Stimulated activated effector memory CD8-positive, alpha-beta T cell treated with anti-CD3 and anti-CD28 coated beads, Interleukin-12 subunit alpha, Interleukin-12 subunit beta, amount 100 ng/mL, for 72 hours (primary cell): ENCODE measurements at regions not wholly inside any gene's neighbourhood (a gene's known extent, or its start where the extent isn't known, plus 50 kb on each side); places are given as distances from the start of the nearest gene placed in this dataset.
"Not testable (repeated sequence)": the region's sequence is repeated elsewhere in the genome, so short reads cannot be mapped to it uniquely, and the experiment has no call there.

Experiments
- ATAC-seq: fragments of 150-1000 bp; cut with Tn5 transposase; 2 replicates; pipeline ENCODE4 v1.10.0; 2021
- DNase-seq, 2 donors: peaks; one replicate each; pipeline ENCODE4 v3.0.0; 2021 to 2022; ENCODE audit warnings: low spot score in 2 of 2
- H3K27ac Mint-ChIP-seq: one replicate; pipeline ENCODE4 v1.8.0; 2022; ENCODE audit warnings: mild to moderate bottlenecking, mixed read lengths
- H3K36me3 Mint-ChIP-seq: one replicate; pipeline ENCODE4 v1.8.0; 2022; ENCODE audit warnings: mild to moderate bottlenecking, mixed read lengths
- H3K4me1 Mint-ChIP-seq: one replicate; pipeline ENCODE4 v1.8.0; 2022; ENCODE audit warnings: mixed read lengths
- H3K4me3 Mint-ChIP-seq: one replicate; pipeline ENCODE4 v1.8.0; 2022; ENCODE audit warnings: mild to moderate bottlenecking, mixed read lengths
- H3K9me3 Mint-ChIP-seq: one replicate; pipeline ENCODE4 v1.8.0; 2022; ENCODE audit warnings: mixed read lengths

GRCh38 chr6:148643208-148643607 is 103.6 kb upstream of the UST start:
- not testable (repeated sequence) for H3K9me3 Mint-ChIP-seq, ATAC-seq, H3K4me1 Mint-ChIP-seq, H3K36me3 Mint-ChIP-seq, H3K4me3 Mint-ChIP-seq, DNase-seq
- peak overlapping the region; percentile 68 for H3K27ac Mint-ChIP-seq

- not testable (repeated sequence) for ATAC-seq, H3K4me3 Mint-ChIP-seq, DNase-seq, H3K36me3 Mint-ChIP-seq, H3K9me3 Mint-ChIP-seq, H3K27ac Mint-ChIP-seq, H3K4me1 Mint-ChIP-seq
Observed at GRCh38 chr6:148645049-148645448, 101.8 kb upstream of the UST start.

- ATAC-seq (no peak), DNase-seq (no peak)
- H3K27ac Mint-ChIP-seq: no peak overlapping the region
- H3K9me3 Mint-ChIP-seq: peaks cover 7% of the 10 kb centered on the region
- H3K4me3 Mint-ChIP-seq: no peak overlapping the region
- H3K36me3 Mint-ChIP-seq: no peaks in the 10 kb centered on the region
- H3K4me1 Mint-ChIP-seq: no peaks in the 10 kb centered on the region
Observed at GRCh38 chr6:148648754-148649453, 97.9 kb upstream of the UST start.

- Mint-ChIP-seq H3K27ac (no peak overlapping the region), H3K9me3 (peaks cover 7% of the 10 kb centered on the region), H3K4me1 (no peaks in the 10 kb centered on the region), H3K4me3 (no peak overlapping the region), H3K36me3 (no peaks in the 10 kb centered on the region)
- ATAC-seq (no peak), DNase-seq (no peak)
Observed at GRCh38 chr6:148649454-148649963, 97.3 kb upstream of the UST start.

GRCh38 chr6:148650941-148651505 is 95.8 kb upstream of the UST start:
- Mint-ChIP-seq H3K4me1 (no peaks in the 10 kb centered on the region), H3K9me3 (peaks cover 7% of the 10 kb centered on the region), H3K27ac (no peak overlapping the region), H3K36me3 (no peaks in the 10 kb centered on the region), H3K4me3 (no peak overlapping the region)
- DNase-seq (no peak), ATAC-seq (no peak)

- DNase-seq (no peak), ATAC-seq (no peak)
- Mint-ChIP-seq H3K27ac (no peak overlapping the region), H3K4me3 (no peak overlapping the region), H3K4me1 (no peaks in the 10 kb centered on the region), H3K9me3 (peaks cover 7% of the 10 kb centered on the region), H3K36me3 (no peaks in the 10 kb centered on the region)
Observed at GRCh38 chr6:148652205-148652604, 94.6 kb upstream of the UST start.

- H3K9me3 Mint-ChIP-seq: peaks cover 7% of the 10 kb centered on the region
- H3K27ac Mint-ChIP-seq: no peak overlapping the region
- H3K36me3 Mint-ChIP-seq: no peaks in the 10 kb centered on the region
- DNase-seq (no peak), ATAC-seq (no peak)
- no peak overlapping the region for H3K4me3 Mint-ChIP-seq
- no peaks in the 10 kb centered on the region for H3K4me1 Mint-ChIP-seq
Observed at GRCh38 chr6:148653138-148653776, 93.6 kb upstream of the UST start.

GRCh38 chr6:148657048-148657447 is 89.8 kb upstream of the UST start:
- H3K36me3 Mint-ChIP-seq: no peaks in the 10 kb centered on the region
- ATAC-seq (no peak), DNase-seq (no peak)
- H3K27ac Mint-ChIP-seq: no peak overlapping the region
- H3K4me1 Mint-ChIP-seq: no peaks in the 10 kb centered on the region
- peaks cover 14% of the 10 kb centered on the region for H3K9me3 Mint-ChIP-seq
- H3K4me3 Mint-ChIP-seq: no peak overlapping the region

GRCh38 chr6:148658681-148659430 is 88.0 kb upstream of the UST start:
- H3K4me3 Mint-ChIP-seq: no peak overlapping the region
- H3K4me1 Mint-ChIP-seq: no peaks in the 10 kb centered on the region
- H3K27ac Mint-ChIP-seq: no peak overlapping the region
- H3K36me3 Mint-ChIP-seq: no peaks in the 10 kb centered on the region
- ATAC-seq (no peak), DNase-seq (no peak)
- H3K9me3 Mint-ChIP-seq: peaks cover 8% of the 10 kb centered on the region

- H3K27ac Mint-ChIP-seq: no peak overlapping the region
Observed at GRCh38 chr6:148667395-148667794, 79.4 kb upstream of the UST start.

GRCh38 chr6:148671085-148671484 is 75.7 kb upstream of the UST start:
- no peak for DNase-seq
- Mint-ChIP-seq H3K27ac (no peak overlapping the region), H3K36me3 (no peaks in the 10 kb centered on the region), H3K4me1 (no peaks in the 10 kb centered on the region), H3K4me3 (no peak overlapping the region), H3K9me3 (peaks cover 27% of the 10 kb centered on the region)
- ATAC-seq: no peak

More at GRCh38 chr6:148667395-148667794, 79.4 kb upstream of the UST start:
- H3K36me3 Mint-ChIP-seq: no peaks in the 10 kb centered on the region
- H3K9me3 Mint-ChIP-seq: peaks cover 24% of the 10 kb centered on the region
- no peak overlapping the region for H3K4me3 Mint-ChIP-seq
- no peak for ATAC-seq
- no peak for DNase-seq
- H3K4me1 Mint-ChIP-seq: no peaks in the 10 kb centered on the region

- no peak for DNase-seq
- Mint-ChIP-seq H3K4me1 (no peaks in the 10 kb centered on the region), H3K9me3 (peaks cover 20% of the 10 kb centered on the region), H3K27ac (no peak overlapping the region), H3K4me3 (no peak overlapping the region), H3K36me3 (no peaks in the 10 kb centered on the region)
- ATAC-seq: no peak
Observed at GRCh38 chr6:148671952-148672351, 74.9 kb upstream of the UST start.

- Mint-ChIP-seq H3K27ac (no peak overlapping the region), H3K4me1 (no peaks in the 10 kb centered on the region), H3K4me3 (no peak overlapping the region), H3K36me3 (no peaks in the 10 kb centered on the region), H3K9me3 (peaks cover 6% of the 10 kb centered on the region)
- DNase-seq: no peak
- ATAC-seq: no peak
Observed at GRCh38 chr6:148674306-148674705, 72.5 kb upstream of the UST start.

- no peak overlapping the region for H3K27ac Mint-ChIP-seq
- H3K4me1 Mint-ChIP-seq: no peaks in the 10 kb centered on the region
- no peak for DNase-seq
- no peak overlapping the region for H3K4me3 Mint-ChIP-seq
- no peaks in the 10 kb centered on the region for H3K36me3 Mint-ChIP-seq
- peaks cover 3% of the 10 kb centered on the region for H3K9me3 Mint-ChIP-seq
- no peak for ATAC-seq
Observed at GRCh38 chr6:148677594-148678476, 69.0 kb upstream of the UST start.

GRCh38 chr6:148678682-148679081 is 68.1 kb upstream of the UST start:
- DNase-seq (no peak), ATAC-seq (no peak)
- Mint-ChIP-seq H3K9me3 (peaks cover 3% of the 10 kb centered on the region), H3K4me3 (no peak overlapping the region), H3K36me3 (no peaks in the 10 kb centered on the region), H3K4me1 (no peaks in the 10 kb centered on the region), H3K27ac (no peak overlapping the region)
